BE2C (cell line): ENCODE measurements at regions not wholly inside any gene's neighbourhood (a gene's known extent, or its start where the extent isn't known, plus 50 kb on each side); places are given as distances from the start of the nearest gene placed in this dataset.

Experiments used
- DNase-seq: peaks from one replicate; pipeline ENCODE4 v3.0.0-alpha.2; 2020
- H3K27me3 ChIP-seq: fragments of 250-450 bp; sonication (Bioruptor Pico); 2 replicates; pipeline ENCODE4 v1.5.1; 2020; ENCODE audit warnings: mild to moderate bottlenecking
- H3K36me3 ChIP-seq: fragments of 250-450 bp; sonication (Bioruptor Pico); 2 replicates; pipeline ENCODE4 v1.5.1; 2020; ENCODE audit warnings: mild to moderate bottlenecking
- H3K4me1 ChIP-seq: fragments of 250-450 bp; sonication (Bioruptor Pico); 2 replicates; pipeline ENCODE4 v1.5.1; 2020
- H3K4me3 ChIP-seq: 2 replicates; pipeline ENCODE4 v1.5.1; 2011; ENCODE audit warnings: low read depth, low read length
- H3K9me3 ChIP-seq: fragments of 250-450 bp; sonication (Bioruptor Pico); 2 replicates; pipeline ENCODE4 v1.5.1; 2020
- TF ChIP-seq, protein P1 (sequence below): IDR thresholded peaks from 2 replicates; pipeline ENCODE4 v1.5.1; 2012; ENCODE audit warnings: mild to moderate bottlenecking, low read depth, low read length

DNA sequence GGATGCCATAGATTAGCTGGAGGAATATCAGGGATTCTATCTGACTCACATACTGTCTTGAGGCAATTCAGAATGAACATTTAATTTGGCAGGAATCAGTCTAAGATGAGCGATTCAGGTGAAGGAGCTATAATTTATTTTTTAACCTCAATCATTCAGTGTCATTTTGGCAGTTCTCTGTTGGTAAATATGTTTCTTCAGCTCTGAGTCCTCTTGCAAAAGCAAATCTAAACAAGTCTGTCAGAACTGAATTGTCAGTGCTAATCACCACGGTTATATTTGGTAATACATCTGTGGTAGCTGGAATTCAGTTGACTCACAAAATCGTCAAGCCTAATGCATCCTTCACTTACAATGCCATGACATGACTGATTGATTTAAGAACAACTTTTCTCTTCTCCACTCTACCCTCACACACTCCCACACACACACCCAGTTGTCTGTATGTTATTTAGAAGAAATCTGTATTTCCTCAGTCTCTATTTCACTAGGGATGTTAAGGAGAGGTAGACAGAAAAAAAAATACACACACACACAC, 516.6 kb upstream of the NXPH2 start:
- no peaks in the 10 kb centered on the region for H3K9me3 ChIP-seq
- H3K36me3 ChIP-seq, result no peaks in the 10 kb centered on the region
- H3K4me3 ChIP-seq, result no peak overlapping the region
- no peak for DNase-seq
- no peaks in the 10 kb centered on the region for H3K27me3 ChIP-seq
- TF ChIP-seq, protein P1, sequence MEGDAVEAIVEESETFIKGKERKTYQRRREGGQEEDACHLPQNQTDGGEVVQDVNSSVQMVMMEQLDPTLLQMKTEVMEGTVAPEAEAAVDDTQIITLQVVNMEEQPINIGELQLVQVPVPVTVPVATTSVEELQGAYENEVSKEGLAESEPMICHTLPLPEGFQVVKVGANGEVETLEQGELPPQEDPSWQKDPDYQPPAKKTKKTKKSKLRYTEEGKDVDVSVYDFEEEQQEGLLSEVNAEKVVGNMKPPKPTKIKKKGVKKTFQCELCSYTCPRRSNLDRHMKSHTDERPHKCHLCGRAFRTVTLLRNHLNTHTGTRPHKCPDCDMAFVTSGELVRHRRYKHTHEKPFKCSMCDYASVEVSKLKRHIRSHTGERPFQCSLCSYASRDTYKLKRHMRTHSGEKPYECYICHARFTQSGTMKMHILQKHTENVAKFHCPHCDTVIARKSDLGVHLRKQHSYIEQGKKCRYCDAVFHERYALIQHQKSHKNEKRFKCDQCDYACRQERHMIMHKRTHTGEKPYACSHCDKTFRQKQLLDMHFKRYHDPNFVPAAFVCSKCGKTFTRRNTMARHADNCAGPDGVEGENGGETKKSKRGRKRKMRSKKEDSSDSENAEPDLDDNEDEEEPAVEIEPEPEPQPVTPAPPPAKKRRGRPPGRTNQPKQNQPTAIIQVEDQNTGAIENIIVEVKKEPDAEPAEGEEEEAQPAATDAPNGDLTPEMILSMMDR, result no peak
- no peaks in the 10 kb centered on the region for H3K4me1 ChIP-seq

DNA sequence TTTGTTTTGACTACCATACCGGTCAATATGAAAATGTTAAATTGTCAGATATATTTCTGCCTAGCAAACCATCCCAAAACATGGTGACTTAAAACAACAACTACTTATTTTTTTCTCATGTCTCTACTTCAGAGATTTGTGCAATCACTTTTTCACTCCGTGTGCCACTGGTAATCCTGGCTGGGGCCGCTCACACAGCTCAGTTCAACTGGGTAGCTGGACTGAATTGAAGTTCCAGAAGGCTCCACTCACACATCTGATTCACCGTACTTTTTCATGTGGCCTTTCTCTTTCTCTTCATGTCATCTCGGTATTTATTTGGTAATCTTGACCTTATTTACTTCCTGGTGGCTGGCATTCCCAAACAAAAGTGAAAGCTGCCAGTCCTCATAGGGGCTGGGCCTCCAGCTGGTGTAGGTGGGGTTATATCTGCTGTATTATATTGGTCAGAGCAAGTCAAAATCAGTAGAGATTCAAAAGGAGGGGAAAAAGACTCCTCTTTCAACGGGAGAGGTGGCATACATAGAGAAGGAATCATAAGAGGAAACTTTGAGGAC, 513.9 kb upstream of the NXPH2 start:
- no peaks in the 10 kb centered on the region for H3K36me3 ChIP-seq
- TF ChIP-seq, protein P1, result no peak
- no peak overlapping the region for H3K4me3 ChIP-seq
- DNase-seq, result no peak
- H3K9me3 ChIP-seq, result no peaks in the 10 kb centered on the region
- no peaks in the 10 kb centered on the region for H3K27me3 ChIP-seq
- no peaks in the 10 kb centered on the region for H3K4me1 ChIP-seq

DNA sequence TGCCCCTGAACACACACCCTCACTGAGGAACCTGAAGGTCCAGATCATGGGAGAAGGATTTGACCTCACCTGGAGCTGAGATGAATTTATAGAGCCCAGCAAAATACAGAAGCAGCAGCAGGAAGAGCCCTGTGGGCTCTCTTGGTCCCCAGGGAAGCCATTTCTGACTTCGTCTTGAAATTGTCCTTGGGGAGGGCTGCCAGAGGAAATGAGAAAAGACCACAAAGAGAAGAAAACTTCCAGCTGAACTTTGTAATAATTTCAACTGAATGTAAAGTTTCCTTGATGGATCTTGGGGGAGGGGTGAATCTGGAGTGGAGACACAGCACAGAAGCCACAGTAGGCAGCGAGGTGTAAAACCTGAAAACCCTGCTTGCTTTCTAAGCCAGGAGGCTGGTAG, 500.9 kb upstream of the NXPH2 start:
- no peaks in the 10 kb centered on the region for H3K27me3 ChIP-seq
- TF ChIP-seq, protein P1, result no peak
- H3K36me3 ChIP-seq, result no peaks in the 10 kb centered on the region
- H3K9me3 ChIP-seq, result no peaks in the 10 kb centered on the region
- H3K4me1 ChIP-seq, result no peaks in the 10 kb centered on the region
- H3K4me3 ChIP-seq, result no peak overlapping the region
- DNase-seq, result no peak

DNA sequence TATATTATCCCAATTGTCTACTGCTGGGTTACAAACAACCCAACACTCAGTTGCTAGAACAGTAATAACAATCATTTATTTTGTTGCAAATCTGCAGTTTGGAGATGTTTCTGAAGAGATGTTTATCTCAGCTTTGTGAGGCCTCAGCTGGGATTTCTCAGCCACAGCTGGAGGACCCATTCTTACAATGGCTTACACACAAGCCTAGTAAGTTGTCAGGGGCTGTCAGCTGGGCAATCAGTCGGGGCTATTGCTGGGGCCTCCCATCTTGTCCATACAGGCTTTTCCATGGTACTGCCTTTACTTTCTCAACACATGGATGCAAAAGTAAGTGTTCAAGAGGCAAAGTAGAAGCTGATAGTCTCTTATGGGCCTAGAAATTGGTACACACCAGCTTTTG, 491.7 kb upstream of the NXPH2 start:
- no peaks in the 10 kb centered on the region for H3K36me3 ChIP-seq
- TF ChIP-seq, protein P1, result no peak
- DNase-seq, result no peak

DNA sequence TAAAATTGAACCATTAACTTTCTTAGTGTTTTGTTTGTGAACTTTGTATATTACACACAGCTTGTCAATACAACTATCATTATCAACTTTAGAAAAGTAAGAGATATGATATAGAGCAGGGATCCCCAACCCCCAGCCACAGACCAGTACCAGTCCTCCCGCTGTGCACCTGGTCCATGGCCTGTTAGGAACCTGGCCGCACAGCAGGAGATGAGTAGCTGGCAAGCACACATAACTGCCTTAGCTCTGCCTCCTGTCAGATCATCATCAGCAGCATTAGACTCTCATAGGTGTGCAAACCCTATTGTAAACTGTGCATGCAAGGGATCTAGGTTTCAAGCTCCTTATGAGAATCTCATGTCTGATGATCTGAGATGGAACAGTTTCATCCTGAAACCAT, 491.0 kb upstream of the NXPH2 start:
- no peaks in the 10 kb centered on the region for H3K4me1 ChIP-seq
- no peak for DNase-seq
- H3K4me3 ChIP-seq, result no peak overlapping the region
- no peaks in the 10 kb centered on the region for H3K9me3 ChIP-seq
- H3K36me3 ChIP-seq, result no peaks in the 10 kb centered on the region
- TF ChIP-seq, protein P1, result no peak
- H3K27me3 ChIP-seq, result no peaks in the 10 kb centered on the region

More for the DNA sequence above, 491.7 kb upstream of the NXPH2 start:
- no peaks in the 10 kb centered on the region for H3K27me3 ChIP-seq
- no peaks in the 10 kb centered on the region for H3K4me1 ChIP-seq
- no peak overlapping the region for H3K4me3 ChIP-seq
- H3K9me3 ChIP-seq, result no peaks in the 10 kb centered on the region

DNA sequence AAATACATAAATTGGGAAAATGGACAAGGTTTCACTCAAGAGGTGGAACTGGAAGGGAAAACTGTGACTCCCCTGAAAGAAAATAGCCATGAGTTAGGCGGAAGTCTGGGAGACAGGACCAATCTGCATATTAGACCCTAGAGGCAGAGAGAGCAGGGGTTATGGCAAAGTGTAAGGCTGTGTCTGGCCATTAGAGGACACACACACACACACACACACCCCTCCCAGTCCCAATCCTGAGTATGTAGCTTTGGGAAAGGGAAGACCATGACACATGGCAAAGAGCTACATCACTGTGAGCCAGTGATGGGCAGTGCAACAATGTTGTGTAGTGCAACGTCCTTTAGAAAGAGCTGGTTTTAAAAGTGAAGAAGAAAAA, 479.9 kb upstream of the NXPH2 start:
- H3K4me3 ChIP-seq, result no peak overlapping the region

More for the DNA sequence above, 479.9 kb upstream of the NXPH2 start:
- TF ChIP-seq, protein P1, result no peak
- Histone ChIP-seq H3K27me3 (no peaks in the 10 kb centered on the region), H3K36me3 (no peaks in the 10 kb centered on the region), H3K9me3 (no peaks in the 10 kb centered on the region), H3K4me1 (no peaks in the 10 kb centered on the region)
- DNase-seq, result no peak
